H1 (cell line): ENCODE measurements at regions not wholly inside any gene's neighbourhood (a gene's known extent, or its start where the extent isn't known, plus 50 kb on each side); places are given as distances from the start of the nearest gene placed in this dataset.

Source experiments
- CTCF ChIA-PET: fragments of 300-600 bp; sonication (Branson Sonifier 250); formaldehyde crosslinking; loops from one replicate; lab custom pipeline; 2021; ENCODE audit not compliant: partially characterized antibody; lab: Charles Lee
- POLR2A ChIA-PET: fragments of 300-600 bp; sonication (Branson Sonifier 250); formaldehyde crosslinking; loops from one replicate; lab custom pipeline; 2021; ENCODE audit warnings: inconsistent platforms; ENCODE audit not compliant: partially characterized antibody; lab: Charles Lee
- DNase-seq, 2 experiments: peaks; one replicate each; pipeline versions ENCODE4 v3.0.0 to v3.0.0-alpha.2; 2010 to 2022; ENCODE audit warnings: low spot score in 2 of 2, low read depth in 1 of 2, mixed read lengths in 1 of 2
- FAIRE-seq: peaks from 2 replicates; lab custom pipeline; 2011; peaks lifted over from hg19 to GRCh38; lab: Jason Lieb, UNC
- H2AFZ ChIP-seq: 2 replicates; pipeline ENCODE4 v1.8.1; 2012; ENCODE audit warnings: low read length, inconsistent platforms
- H2AK5ac ChIP-seq: 2 replicates; pipeline ENCODE4 v1.6.1; 2013; ENCODE audit warnings: low read depth, low read length
- H2BK120ac ChIP-seq: replicated peaks from 2 replicates; pipeline ENCODE3; 2013; ENCODE audit warnings: low read depth, low read length, inconsistent platforms
- H2BK12ac ChIP-seq: 2 replicates; pipeline ENCODE4 v1.6.1; 2013; ENCODE audit warnings: low read depth, low read length
- H2BK15ac ChIP-seq: 2 replicates; pipeline ENCODE4 v1.6.1; 2013; ENCODE audit warnings: low read length
- H2BK20ac ChIP-seq: 2 replicates; pipeline ENCODE4 v1.6.1; 2013; ENCODE audit warnings: low read length
- H2BK5ac ChIP-seq: 2 replicates; pipeline ENCODE4 v1.6.1; 2013; ENCODE audit warnings: low read depth, low read length
- H3K14ac ChIP-seq: 2 replicates; pipeline ENCODE4 v1.6.1; 2013; ENCODE audit warnings: inconsistent platforms; ENCODE audit not compliant: insufficient read length
- H3K18ac ChIP-seq: 2 replicates; pipeline ENCODE4 v1.6.1; 2013; ENCODE audit warnings: low read length; ENCODE audit errors: extremely low read depth
- H3K23ac ChIP-seq: 2 replicates; pipeline ENCODE4 v1.6.1; 2013; ENCODE audit warnings: inconsistent platforms; ENCODE audit not compliant: insufficient read length
- H3K23me2 ChIP-seq: 2 replicates; pipeline ENCODE4 v1.6.1; 2013; ENCODE audit warnings: low read depth, low read length
- H3K27ac ChIP-seq: 2 replicates; pipeline ENCODE4 v1.6.1; 2011; ENCODE audit warnings: low read depth, low read length, inconsistent platforms
- H3K27me3 ChIP-seq, 4 experiments: replicated peaks in 1 of 4; 1 replicate in 1 of 4; 2 replicates in 3 of 4; pipeline versions ENCODE4 v1.6.1 to v1.8.1; 2011 to 2013; ENCODE audit warnings: low read length in 3 of 4, mild to moderate bottlenecking in 3 of 4, inconsistent platforms in 2 of 4, mixed read lengths in 2 of 4, moderate library complexity in 1 of 4; ENCODE audit not compliant: control insufficient read depth in 3 of 4, insufficient read depth in 3 of 4; ENCODE audit errors: extremely low read depth in 1 of 4
- H3K36me3 ChIP-seq, 4 experiments: 2 replicates each; pipeline versions ENCODE4 v1.6.1 to v1.8.1; 2011 to 2013; ENCODE audit warnings: mild to moderate bottlenecking in 4 of 4, low read length in 3 of 4, moderate library complexity in 2 of 4, control low read depth in 1 of 4, inconsistent platforms in 1 of 4; ENCODE audit not compliant: insufficient read depth in 4 of 4, control insufficient read depth in 2 of 4
- H3K4ac ChIP-seq: replicated peaks from 2 replicates; pipeline ENCODE3; 2013; ENCODE audit warnings: low read length, low read depth, mixed read lengths, inconsistent platforms; ENCODE audit not compliant: insufficient read length
- H3K4me1 ChIP-seq, 4 experiments: replicated peaks in 1 of 4; 1 replicate in 1 of 4; 2 replicates in 3 of 4; pipeline versions ENCODE4 v1.6.1 to v1.8.1; 2011 to 2013; ENCODE audit warnings: low read length in 3 of 4, inconsistent platforms in 2 of 4, mixed read lengths in 1 of 4; ENCODE audit not compliant: insufficient read depth in 4 of 4, control insufficient read depth in 3 of 4
- H3K4me2 ChIP-seq, 2 experiments: 2 replicates each; pipeline versions ENCODE4 v1.6.1 to v1.8.1; 2011 to 2013; ENCODE audit warnings: low read depth in 2 of 2, low read length in 2 of 2, control low read depth in 1 of 2, inconsistent platforms in 1 of 2, mild to moderate bottlenecking in 1 of 2; ENCODE audit not compliant: insufficient read depth in 1 of 2
- H3K4me3 ChIP-seq, 4 experiments: fragments of 200-600, 300-600 bp in 1 of 4; sonication (generic), shearing (Covaris generic), sonication (Bioruptor Twin) in 1 of 4; 2 replicates each; pipeline versions ENCODE4 v1.5.1 to v1.8.1; 2011 to 2016; ENCODE audit warnings: low read length in 4 of 4, low read depth in 3 of 4, control low read depth in 2 of 4, inconsistent platforms in 2 of 4, mild to moderate bottlenecking in 2 of 4, mixed read lengths in 1 of 4, moderate library complexity in 1 of 4; ENCODE audit not compliant: insufficient read depth in 2 of 4; ENCODE audit errors: extremely low read depth in 1 of 4
- H3K56ac ChIP-seq: replicated peaks from 2 replicates; pipeline ENCODE3; 2013; ENCODE audit warnings: low read depth, mild to moderate bottlenecking, mixed read lengths, low read length, inconsistent platforms; ENCODE audit not compliant: insufficient read length
- H3K79me1 ChIP-seq: 2 replicates; pipeline ENCODE4 v1.6.1; 2013; ENCODE audit warnings: low read depth, low read length, control low read depth
- H3K79me2 ChIP-seq, 2 experiments: 2 replicates each; pipeline versions ENCODE4 v1.6.1 to v1.8.1; 2012 to 2013; ENCODE audit warnings: low read length in 2 of 2, mild to moderate bottlenecking in 2 of 2, inconsistent platforms in 1 of 2; ENCODE audit not compliant: insufficient read depth in 2 of 2, control insufficient read depth in 1 of 2
- H3K9ac ChIP-seq, 4 experiments: replicated peaks in 1 of 4; 1 replicate in 1 of 4; 2 replicates in 3 of 4; pipeline versions ENCODE4 v1.6.1 to v1.8.1; 2011 to 2013; ENCODE audit warnings: low read depth in 3 of 4, low read length in 3 of 4, control low read depth in 2 of 4, mild to moderate bottlenecking in 2 of 4, moderate library complexity in 2 of 4, inconsistent platforms in 1 of 4; ENCODE audit errors: extremely low read depth in 1 of 4
- H3K9me3 ChIP-seq, 2 experiments: 2 replicates each; pipeline versions ENCODE4 v1.6.1 to v1.8.1; 2012 to 2013; ENCODE audit warnings: mild to moderate bottlenecking in 2 of 2, moderate library complexity in 2 of 2, control low read depth in 1 of 2, inconsistent platforms in 1 of 2, low read depth in 1 of 2, low read length in 1 of 2, mixed read lengths in 1 of 2; ENCODE audit not compliant: insufficient read depth in 2 of 2
- H4K20me1 ChIP-seq, 2 experiments: replicated peaks in 1 of 2; 2 replicates each; pipeline versions ENCODE3 to v1.8.1; 2011 to 2013; ENCODE audit warnings: inconsistent platforms in 2 of 2, low read length in 2 of 2, mild to moderate bottlenecking in 1 of 2; ENCODE audit not compliant: insufficient read depth in 2 of 2, control insufficient read depth in 1 of 2
- H4K5ac ChIP-seq: 2 replicates; pipeline ENCODE4 v1.6.1; 2013; ENCODE audit warnings: low read length, low read depth, mixed read lengths, inconsistent platforms; ENCODE audit not compliant: insufficient read length
- H4K8ac ChIP-seq: 2 replicates; pipeline ENCODE4 v1.8.0; 2013; ENCODE audit warnings: mild to moderate bottlenecking, moderate library complexity, low read length, inconsistent platforms; ENCODE audit not compliant: insufficient read depth; ENCODE audit errors: extremely low read depth
- H4K91ac ChIP-seq: replicated peaks from 2 replicates; pipeline ENCODE3; 2013; ENCODE audit warnings: low read length, mixed read lengths, inconsistent platforms; ENCODE audit not compliant: insufficient read length
- BACH1 ChIP-seq: IDR thresholded peaks from 2 replicates; pipeline ENCODE4 v1.6.1; 2012; ENCODE audit warnings: low read length, improper control_type of control experiment
- BCL11A ChIP-seq, 2 experiments: IDR thresholded peaks; one replicate each; pipeline ENCODE4 v1.6.1; 2011; ENCODE audit warnings: low read depth in 2 of 2, low read length in 2 of 2, mild to moderate bottlenecking in 2 of 2
- CBX5 ChIP-seq: fragments of 300-800, 300-1000 bp; sonication (generic); IDR thresholded peaks from 2 replicates; pipeline ENCODE4 v1.7.1; 2016; ENCODE audit warnings: antibody characterized with exemption, low read length, low read depth
- CEBPB ChIP-seq: IDR thresholded peaks from 2 replicates; pipeline ENCODE4 v1.6.1; 2012; ENCODE audit warnings: low read depth, low read length
- CREB1 ChIP-seq: IDR thresholded peaks from 2 replicates; pipeline ENCODE4 v1.6.1; 2012; ENCODE audit warnings: inconsistent platforms
- HDAC6 ChIP-seq: IDR thresholded peaks from one replicate; pipeline ENCODE4 v1.7.1; 2012; ENCODE audit warnings: low read depth, mild to moderate bottlenecking, inconsistent platforms, low read length, moderate library complexity
- JUN ChIP-seq: IDR thresholded peaks from 2 replicates; pipeline ENCODE4 v1.6.1; 2011; ENCODE audit warnings: low read depth, mild to moderate bottlenecking, improper control_type of control experiment, low read length
- PHF8 ChIP-seq: fragments of 200-600 bp; sonication (generic); conservative IDR thresholded peaks from 2 replicates; pipeline ENCODE4 v1.7.1; 2012; ENCODE audit warnings: low read depth, mild to moderate bottlenecking, inconsistent platforms, low read length, moderate library complexity
- POLR2A ChIP-seq, 2 experiments: IDR thresholded peaks; 1 replicate in 1 of 2; 2 replicates in 1 of 2; pipeline ENCODE4 v1.6.1; 2011; ENCODE audit warnings: low read depth in 2 of 2, low read length in 2 of 2, mild to moderate bottlenecking in 2 of 2; ENCODE audit errors: control extremely low read depth in 1 of 2
- POU5F1 ChIP-seq: IDR thresholded peaks from 2 replicates; pipeline ENCODE4 v1.6.1; 2011; ENCODE audit warnings: low read depth, mild to moderate bottlenecking, low read length, moderate library complexity
- SP2 ChIP-seq: IDR thresholded peaks from 2 replicates; pipeline ENCODE4 v1.6.1; 2012; ENCODE audit warnings: mild to moderate bottlenecking, low read length, inconsistent platforms
- SUZ12 ChIP-seq: fragments of 200-600 bp; sonication (generic); IDR thresholded peaks from 2 replicates; pipeline ENCODE4 v1.6.1; 2012; ENCODE audit warnings: mild to moderate bottlenecking, inconsistent platforms, low read length, moderate library complexity, mixed read lengths
- TBP ChIP-seq: IDR thresholded peaks from 2 replicates; pipeline ENCODE4 v1.6.1; 2011; ENCODE audit warnings: low read depth, low read length, improper control_type of control experiment
- TCF12 ChIP-seq: IDR thresholded peaks from 2 replicates; pipeline ENCODE4 v1.6.1; 2011; ENCODE audit warnings: low read depth, mild to moderate bottlenecking, low read length
- ZNF274 ChIP-seq: IDR thresholded peaks from 2 replicates; pipeline ENCODE4 v1.7.0; 2012; ENCODE audit warnings: low read length, borderline replicate concordance; ENCODE audit errors: extremely low read depth
- WGBS, 2 experiments: shearing (Covaris generic) in 1 of 2; methylation state at CpG; one replicate each; pipeline versions ENCODE4 v1.1.6 to v1.1.7; 2013 to 2015; ENCODE audit warnings: low lambda C conversion rate in 2 of 2, mixed read lengths in 2 of 2, inconsistent platforms in 1 of 2, low coverage in 1 of 2, missing lambda C conversion rate in 1 of 2; ENCODE audit not compliant: insufficient replicate concordance in 2 of 2, insufficient coverage in 1 of 2, insufficient read length in 1 of 2; ENCODE audit errors: extremely low coverage in 1 of 2, missing lambda C conversion rate in 1 of 2; 5-methylcytosine and 5-hydroxymethylcytosine counted together

DNA sequence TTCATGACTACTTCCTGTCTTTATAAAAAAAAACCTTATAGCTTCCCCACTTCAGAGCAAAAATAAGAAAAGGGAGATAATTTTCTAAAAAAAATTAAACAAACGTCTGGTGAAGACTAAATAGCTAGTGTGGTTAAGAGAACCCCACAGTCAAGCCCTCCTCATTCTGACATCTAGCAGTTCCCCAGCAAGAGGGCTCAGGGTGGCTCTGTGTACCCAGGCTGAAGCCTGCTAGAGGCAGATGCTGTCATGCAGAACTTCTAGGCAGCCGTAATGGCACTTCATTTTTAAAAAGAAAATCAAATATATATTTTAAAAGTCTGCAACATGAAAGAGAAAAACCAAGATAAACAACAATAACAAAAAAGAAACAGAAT lies 223.1 kb upstream of the KLF14 start:
- Histone ChIP-seq H3K79me1 (no peaks in the 10 kb centered on the region), H3K4me2 (no peak overlapping the region), H3K9me3 (no peaks in the 10 kb centered on the region), H2AK5ac (no peak overlapping the region), H3K4ac (no peak overlapping the region), H2AFZ (no peak overlapping the region), H2BK120ac (no peak overlapping the region), H4K8ac (no peak overlapping the region), H3K18ac (no peak overlapping the region), H3K14ac (no peak overlapping the region), H3K36me3 (no peaks in the 10 kb centered on the region; a peak in 1 of 8 replicates), H4K5ac (no peak overlapping the region), H2BK12ac (no peak overlapping the region), H3K23me2 (no peaks in the 10 kb centered on the region), H3K27ac (no peak overlapping the region), H3K27me3 (no peaks in the 10 kb centered on the region), H2BK15ac (no peak overlapping the region), H4K91ac (no peak overlapping the region), H3K79me2 (no peaks in the 10 kb centered on the region), H3K9ac (no peak overlapping the region), H3K56ac (no peak overlapping the region), H4K20me1 (no peaks in the 10 kb centered on the region), H2BK20ac (no peak overlapping the region), H3K4me3 (no peak overlapping the region), H3K23ac (no peak overlapping the region), H2BK5ac (no peak overlapping the region), H3K4me1 (peaks cover 0 to 2% (median under 1%) of the 10 kb centered on the region in 4 experiments; a peak in 2 of 7 replicates)
- POLR2A ChIA-PET: no interaction called here
- no peak for DNase-seq
- 78% methylated on average over 2 of the region's 2 CpGs; no CpG with 5 or more reads in 1 of the 2 experiments for WGBS, 2 experiments
- no peak for FAIRE-seq
- TF ChIP-seq SP2: no peak
- TF ChIP-seq POLR2A (IDR thresholded peaks at IDR 0.05; ENCODE audit: control extremely low read depth in 1 of 2, low read depth in 2 of 2, low read length in 2 of 2): no peak
- TF ChIP-seq CBX5: no peak
- no peak for TF ChIP-seq CREB1
- no peak for TF ChIP-seq JUN
- TF ChIP-seq ZNF274: no peak
- no peak for TF ChIP-seq HDAC6
- no peak for TF ChIP-seq POU5F1
- TF ChIP-seq SUZ12: no peak
- no peak for TF ChIP-seq PHF8
- TF ChIP-seq CEBPB: no peak
- TF ChIP-seq TBP: no peak
- TF ChIP-seq BACH1: no peak
- no peak for TF ChIP-seq BCL11A (IDR thresholded peaks at IDR 0.05; ENCODE audit: low read depth in 2 of 2, low read length in 2 of 2)
- TF ChIP-seq TCF12: no peak
- CTCF ChIA-PET: interaction anchor here (0.8 to 1.6 kb wide), 2 partner anchors 25 to 63 kb away, joined by 4 read pairs; no protein-coding TSS in a partner anchor
